ENCODE measurements at regions not wholly inside any gene's neighbourhood (a gene's known extent, or its start where the extent isn't known, plus 50 kb on each side); places are given as distances from the start of the nearest gene placed in this dataset.

- intact Hi-C loops (cut with DNase I): no loop called here
- Histone ChIP-seq H3K4me3 (no peak overlapping the region), H3K27me3 (no peaks in the 10 kb centered on the region), H3K36me3 (no peaks in the 10 kb centered on the region), H3K9me3 (no peaks in the 10 kb centered on the region), H3K4me1 (no peaks in the 10 kb centered on the region), H3K27ac (no peak overlapping the region)
- no peak for TF ChIP-seq CTCF (IDR thresholded peaks at IDR 0.05)
- no peak for TF ChIP-seq POLR2AphosphoS5 (IDR thresholded peaks at IDR 0.05)
- TF ChIP-seq POLR2A (IDR thresholded peaks at IDR 0.05): no peak
- no peak for TF ChIP-seq EP300 (IDR thresholded peaks at IDR 0.05)
- DNase-seq: no peak
These were observed 133.1 kb upstream of the IL15 start for GRCh38 chr4:141503260-141503659.

GRCh38 chr4:141511055-141511454 is 125.3 kb upstream of the IL15 start:
- no peak for DNase-seq
- no peak overlapping the region for H3K27ac ChIP-seq
- no peaks in the 10 kb centered on the region for H3K27me3 ChIP-seq
- no peaks in the 10 kb centered on the region for H3K4me1 ChIP-seq
- H3K9me3 ChIP-seq: no peaks in the 10 kb centered on the region
- H3K36me3 ChIP-seq: no peaks in the 10 kb centered on the region
- TF ChIP-seq EP300 (IDR thresholded peaks at IDR 0.05): no peak
- TF ChIP-seq CTCF (IDR thresholded peaks at IDR 0.05): no peak
- TF ChIP-seq POLR2A (IDR thresholded peaks at IDR 0.05): no peak
- TF ChIP-seq POLR2AphosphoS5 (IDR thresholded peaks at IDR 0.05): no peak
- intact Hi-C loops (cut with DNase I): no loop called here
- H3K4me3 ChIP-seq: no peak overlapping the region

GRCh38 chr4:141513866-141514265 is 122.5 kb upstream of the IL15 start:
- Histone ChIP-seq H3K4me1 (no peaks in the 10 kb centered on the region), H3K4me3 (no peak overlapping the region), H3K9me3 (no peaks in the 10 kb centered on the region), H3K27ac (no peak overlapping the region), H3K36me3 (no peaks in the 10 kb centered on the region), H3K27me3 (no peaks in the 10 kb centered on the region)
- no peak for DNase-seq
- WGBS, 2 donors: 80 to 87% methylated on average over 1 of the region's 1 CpG
- no peak for TF ChIP-seq EP300 (IDR thresholded peaks at IDR 0.05)
- TF ChIP-seq POLR2A (IDR thresholded peaks at IDR 0.05): no peak
- intact Hi-C loops (cut with DNase I): no loop called here

GRCh38 chr4:141518222-141518621 is 118.2 kb upstream of the IL15 start:
- Histone ChIP-seq H3K9me3 (no peaks in the 10 kb centered on the region), H3K4me1 (no peaks in the 10 kb centered on the region), H3K4me3 (no peak overlapping the region), H3K36me3 (no peaks in the 10 kb centered on the region), H3K27me3 (no peaks in the 10 kb centered on the region), H3K27ac (no peak overlapping the region)
- no peak for DNase-seq
- no peak for TF ChIP-seq CTCF (IDR thresholded peaks at IDR 0.05)
- TF ChIP-seq POLR2AphosphoS5 (IDR thresholded peaks at IDR 0.05): no peak
- TF ChIP-seq POLR2A (IDR thresholded peaks at IDR 0.05): no peak
- TF ChIP-seq EP300 (IDR thresholded peaks at IDR 0.05): no peak
- intact Hi-C loops (cut with DNase I): no loop called here

- Histone ChIP-seq H3K36me3 (no peaks in the 10 kb centered on the region), H3K27ac (no peak overlapping the region), H3K27me3 (no peaks in the 10 kb centered on the region), H3K4me1 (peaks cover 0 to 4% (median 0%) of the 10 kb centered on the region in 4 donors), H3K9me3 (peaks cover 0 to 7% (median 2%) of the 10 kb centered on the region in 4 donors), H3K4me3 (no peak overlapping the region)
- TF ChIP-seq POLR2A (IDR thresholded peaks at IDR 0.05) (no peak), EP300 (IDR thresholded peaks at IDR 0.05) (no peak), POLR2AphosphoS5 (IDR thresholded peaks at IDR 0.05) (no peak), CTCF (IDR thresholded peaks at IDR 0.05) (no peak)
- DNase-seq: no peak
- intact Hi-C loops (cut with DNase I): no loop called here
These were observed 112.3 kb upstream of the IL15 start for GRCh38 chr4:141524116-141524515.
